HG02884 (cell line): ENCODE measurements at regions not wholly inside any gene's neighbourhood (a gene's known extent, or its start where the extent isn't known, plus 50 kb on each side); places are given as distances from the start of the nearest gene placed in this dataset.

Source experiments
- ATAC-seq: cut with Tn5 transposase; IDR thresholded peaks from one replicate; pipeline ENCODE4 v1.9.1; 2021; ENCODE audit warnings: mild to moderate bottlenecking, moderate library complexity; ENCODE audit not compliant: unreplicated experiment

DNA sequence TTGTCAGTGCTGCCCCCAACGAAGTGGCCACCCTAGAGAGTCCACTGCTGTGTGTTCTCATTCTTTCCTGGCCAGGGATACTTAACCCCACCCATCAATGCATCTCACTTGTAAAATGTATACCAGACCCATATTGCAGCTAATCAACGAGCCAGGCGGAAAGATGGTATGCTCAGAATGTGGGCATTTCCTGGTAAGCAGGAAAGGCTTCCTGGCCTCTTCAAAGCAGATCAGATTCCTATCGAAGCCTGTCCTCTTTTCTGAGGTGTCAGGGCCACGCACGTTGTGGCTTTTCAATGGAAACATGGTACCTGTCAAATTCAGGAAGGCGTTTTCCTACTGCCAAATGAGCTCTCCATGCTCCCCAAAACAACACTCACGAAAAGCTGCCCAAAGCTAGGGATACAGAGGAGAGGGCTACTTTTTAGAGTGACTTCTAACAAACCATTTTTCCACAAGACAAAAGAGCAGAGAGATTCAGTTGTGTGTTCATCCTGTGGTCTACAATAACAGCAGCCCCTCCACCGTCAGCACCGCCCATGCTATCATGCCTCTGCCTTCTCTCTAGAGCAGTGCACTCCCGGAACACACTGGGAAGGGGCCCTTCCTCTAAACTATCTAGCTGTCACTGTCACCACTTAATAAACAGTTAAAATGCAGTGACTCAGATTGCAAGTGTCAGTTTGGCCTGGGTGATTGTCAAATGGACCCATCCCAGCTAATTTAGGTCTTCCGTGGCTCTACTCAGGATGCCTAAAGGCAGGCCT lies 535.1 kb downstream of the RNF144A start:
- ATAC-seq, result no peak

GRCh38 chr2:7454592-7454991 lies 537.4 kb downstream of the RNF144A start:
- no peak for ATAC-seq

GRCh38 chr2:7456762-7457161 lies 539.5 kb downstream of the RNF144A start:
- no peak for ATAC-seq

GRCh38 chr2:7458066-7458465 lies 540.9 kb downstream of the RNF144A start:
- ATAC-seq, result no peak

DNA sequence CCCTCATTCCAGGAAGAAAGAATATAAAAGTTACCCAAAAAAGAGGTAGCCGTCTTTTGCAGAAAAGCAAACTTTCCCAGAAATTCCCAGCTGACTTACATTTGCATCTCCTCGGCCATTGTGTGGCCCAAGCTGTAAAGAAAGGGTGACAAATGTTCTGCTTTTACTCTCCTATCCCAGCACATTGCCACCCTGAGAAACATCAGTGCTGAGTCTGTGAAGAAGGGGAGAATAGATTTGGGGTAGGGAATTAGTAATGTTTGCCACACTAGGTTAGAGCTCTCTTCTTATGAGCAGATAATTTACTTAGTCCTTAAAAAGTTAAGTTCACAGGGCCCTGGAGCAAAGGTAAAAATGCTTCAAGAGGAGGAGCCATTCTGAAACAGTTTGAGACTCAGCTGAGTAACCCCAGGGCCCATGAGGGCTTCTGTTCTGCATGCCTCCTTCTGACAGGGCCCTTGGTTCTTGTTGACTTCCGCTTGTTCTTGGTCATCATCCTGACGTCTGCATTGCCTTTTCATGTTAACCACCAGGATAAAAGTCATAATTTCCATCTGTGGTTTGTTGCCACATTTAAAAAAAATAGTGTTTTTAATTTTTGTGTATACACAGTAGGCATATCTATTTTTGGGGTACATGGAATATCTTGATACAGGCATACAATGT lies 550.7 kb downstream of the RNF144A start:
- ATAC-seq, result no peak

DNA sequence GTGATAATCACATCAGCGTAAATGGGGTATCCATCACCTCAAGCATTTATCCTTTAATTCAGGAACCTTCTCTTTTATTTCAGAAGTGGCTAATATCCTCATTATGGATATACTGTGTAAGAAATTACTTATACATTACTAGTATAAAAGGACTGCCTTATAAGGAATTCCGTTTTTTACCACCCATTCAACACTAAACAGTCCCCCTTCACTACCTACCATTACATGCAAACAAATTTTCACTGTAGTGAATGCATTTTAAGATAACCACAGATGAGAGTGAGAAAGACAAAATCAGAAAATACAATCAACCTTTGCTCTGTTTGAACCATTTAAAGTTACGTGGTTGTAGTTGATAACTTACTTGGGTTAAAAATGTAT lies 551.2 kb downstream of the RNF144A start:
- no peak for ATAC-seq

DNA sequence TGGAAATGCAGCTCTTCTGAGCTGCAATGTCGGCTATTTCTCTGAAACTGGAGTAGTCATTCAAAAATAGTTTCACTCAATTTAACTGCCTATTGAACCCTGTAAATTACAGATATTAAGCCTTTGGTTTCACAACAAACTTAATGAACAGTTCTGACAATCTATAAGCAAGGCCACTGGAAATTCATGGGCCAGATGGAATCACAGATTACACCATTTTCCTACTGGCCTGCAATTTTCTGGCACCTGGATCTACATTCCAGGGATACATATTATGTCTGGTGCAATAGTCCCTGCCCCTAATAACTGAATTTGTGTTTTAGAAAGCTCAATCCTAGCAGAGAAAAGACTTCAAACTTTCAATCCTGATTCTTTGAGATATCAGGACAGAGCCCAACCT lies 551.7 kb downstream of the RNF144A start:
- ATAC-seq, result no peak

GRCh38 chr2:7471185-7471584 lies 554.0 kb downstream of the RNF144A start:
- no peak for ATAC-seq

DNA sequence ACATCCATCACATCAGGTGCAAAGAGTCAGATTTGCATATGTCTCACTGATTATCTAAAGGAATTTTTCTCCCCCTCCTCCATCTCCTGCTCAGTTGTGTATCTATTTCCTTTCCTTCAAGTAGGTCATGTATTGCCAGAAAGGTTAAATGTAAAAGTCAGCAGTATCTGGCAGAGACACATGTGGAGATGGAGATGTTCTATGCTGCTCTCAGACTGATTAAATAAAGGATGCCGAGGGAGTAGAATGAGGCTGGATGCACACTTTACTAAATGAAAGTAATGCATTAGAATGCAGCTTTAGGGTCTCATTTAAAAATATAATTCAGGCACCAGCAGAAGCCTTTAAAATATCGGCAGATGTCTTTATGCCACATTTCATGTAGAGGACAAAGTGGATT lies 555.3 kb downstream of the RNF144A start:
- ATAC-seq, result no peak

- ATAC-seq, result no peak
Observed at GRCh38 chr2:7473135-7473771, 556.0 kb downstream of the RNF144A start.

DNA sequence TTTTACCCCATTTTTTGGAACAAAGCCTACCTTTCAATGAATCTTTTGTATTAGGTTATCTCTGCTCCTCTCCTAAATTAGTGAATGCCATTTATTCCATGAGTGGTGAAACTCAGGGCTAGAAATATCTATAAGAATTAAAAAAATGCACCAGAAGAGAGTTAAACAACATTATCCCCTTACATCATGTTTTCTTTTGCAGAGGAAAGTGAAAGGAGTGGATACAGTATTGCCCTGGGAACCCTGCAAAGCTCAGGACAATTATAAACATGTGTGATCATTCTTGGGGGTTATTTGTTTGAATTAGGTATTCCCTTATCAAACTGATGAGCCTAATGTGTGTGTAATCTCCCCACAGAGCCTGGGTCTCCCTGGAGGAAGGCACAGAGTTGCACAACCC lies 559.2 kb downstream of the RNF144A start:
- no peak for ATAC-seq

GRCh38 chr2:7479603-7480002 lies 562.4 kb downstream of the RNF144A start:
- no peak for ATAC-seq

GRCh38 chr2:7480431-7480830 lies 563.2 kb downstream of the RNF144A start:
- ATAC-seq, result no peak

- ATAC-seq, result no peak
Observed at GRCh38 chr2:7490672-7491071, 573.5 kb downstream of the RNF144A start.

DNA sequence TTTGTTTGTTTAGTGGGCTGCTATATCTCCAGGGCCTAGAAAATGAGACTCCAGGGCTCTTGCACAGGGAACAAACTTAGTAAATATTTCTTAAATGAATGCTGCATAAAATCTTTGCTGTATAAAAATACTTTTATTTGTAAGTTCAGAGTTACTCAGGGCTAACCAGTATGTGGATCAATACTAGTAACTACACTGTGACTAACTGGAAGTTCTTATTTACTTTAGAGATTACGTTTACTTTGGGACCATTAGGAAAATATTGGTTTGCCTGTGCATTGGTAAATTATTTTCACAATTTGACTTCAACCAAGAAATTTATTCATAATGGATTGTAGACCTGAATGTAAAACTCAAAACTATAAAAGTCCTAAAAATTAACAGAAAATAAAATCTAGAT lies 575.5 kb downstream of the RNF144A start:
- no peak for ATAC-seq

DNA sequence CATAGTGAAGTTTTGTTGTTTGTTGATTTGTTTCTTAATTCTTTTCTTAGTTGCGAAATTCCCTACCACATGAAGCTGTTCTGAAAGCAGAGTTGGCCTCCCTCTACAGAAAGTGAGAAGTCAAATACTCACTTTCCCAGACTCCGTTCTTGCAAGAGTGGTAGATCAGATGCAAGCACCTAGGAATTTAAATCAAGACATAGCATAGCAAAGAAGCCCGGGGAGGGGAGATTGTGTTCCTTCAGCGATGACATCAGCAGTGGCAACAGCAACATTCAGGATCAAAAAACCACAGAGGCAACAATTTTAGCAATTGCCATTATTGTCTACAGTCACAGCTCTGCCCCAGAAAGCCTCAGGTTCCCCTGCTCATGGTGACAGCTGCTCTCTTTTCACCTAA lies 580.0 kb downstream of the RNF144A start:
- ATAC-seq, result no peak

- ATAC-seq, result no peak
Observed at GRCh38 chr2:7499018-7499417, 581.8 kb downstream of the RNF144A start.

- no peak for ATAC-seq
Observed at GRCh38 chr2:7502336-7502735, 585.1 kb downstream of the RNF144A start.

GRCh38 chr2:7508296-7508943 lies 591.2 kb downstream of the RNF144A start:
- no peak for ATAC-seq

GRCh38 chr2:7510353-7510752 lies 593.1 kb downstream of the RNF144A start:
- no peak for ATAC-seq

- no peak for ATAC-seq
Observed at GRCh38 chr2:7513834-7514233, 596.6 kb downstream of the RNF144A start.

DNA sequence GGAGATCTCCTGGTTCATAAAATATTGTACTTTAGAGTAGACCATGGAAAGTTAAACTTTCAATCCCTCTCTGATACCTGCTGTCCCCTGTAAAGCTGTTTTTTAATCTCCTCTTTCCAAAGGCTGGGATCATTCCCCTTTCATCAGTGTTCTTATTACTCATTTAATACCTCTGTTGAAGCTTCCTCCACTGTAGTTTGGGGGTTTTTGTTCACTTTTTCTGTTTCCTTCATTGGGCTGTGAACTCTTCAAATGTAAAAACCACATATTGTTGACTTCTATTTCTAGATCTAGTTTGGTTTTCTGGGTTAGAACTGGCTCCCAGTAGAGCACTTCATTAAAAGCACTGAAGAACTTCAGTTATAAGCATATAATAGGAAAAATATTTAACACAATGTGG lies 598.1 kb downstream of the RNF144A start:
- no peak for ATAC-seq
